Endothelial cell (in vitro differentiated cells): ENCODE measurements at regions not wholly inside any gene's neighbourhood (a gene's known extent, or its start where the extent isn't known, plus 50 kb on each side); places are given as distances from the start of the nearest gene placed in this dataset.
"Not testable (repeated sequence)": the region's sequence is repeated elsewhere in the genome, so short reads cannot be mapped to it uniquely, and the experiment has no call there.

ENCODE experiments used
- DNase-seq: peaks from one replicate; pipeline ENCODE4 v3.0.0; 2021; ENCODE audit warnings: low spot score
- H3K27ac Mint-ChIP-seq: one replicate; pipeline ENCODE4 v1.8.0; 2021; ENCODE audit warnings: mixed read lengths, inconsistent platforms; ENCODE audit not compliant: unreplicated experiment
- H3K27me3 Mint-ChIP-seq: one replicate; pipeline ENCODE4 v1.8.0; 2021; ENCODE audit warnings: mild to moderate bottlenecking, moderate library complexity, mixed read lengths, inconsistent platforms; ENCODE audit not compliant: unreplicated experiment
- H3K36me3 Mint-ChIP-seq: one replicate; pipeline ENCODE4 v1.8.0; 2021; ENCODE audit warnings: mild to moderate bottlenecking, low read depth, mixed read lengths, inconsistent platforms; ENCODE audit not compliant: unreplicated experiment
- H3K4me1 Mint-ChIP-seq: one replicate; pipeline ENCODE4 v1.8.0; 2021; ENCODE audit warnings: mild to moderate bottlenecking, mixed read lengths, inconsistent platforms; ENCODE audit not compliant: unreplicated experiment
- H3K4me3 Mint-ChIP-seq: one replicate; pipeline ENCODE4 v1.8.0; 2021; ENCODE audit warnings: mild to moderate bottlenecking, mixed read lengths, inconsistent platforms; ENCODE audit not compliant: unreplicated experiment
- H3K9me3 Mint-ChIP-seq: one replicate; pipeline ENCODE4 v1.8.0; 2021; ENCODE audit warnings: mixed read lengths, inconsistent platforms; ENCODE audit not compliant: unreplicated experiment
- CTCF ChIP-seq: fragments of 200-600 bp; sonication (generic); IDR thresholded peaks from one replicate; pipeline ENCODE4 v1.5.0; 2021; ENCODE audit warnings: antibody characterized with exemption; ENCODE audit not compliant: unreplicated experiment

DNA sequence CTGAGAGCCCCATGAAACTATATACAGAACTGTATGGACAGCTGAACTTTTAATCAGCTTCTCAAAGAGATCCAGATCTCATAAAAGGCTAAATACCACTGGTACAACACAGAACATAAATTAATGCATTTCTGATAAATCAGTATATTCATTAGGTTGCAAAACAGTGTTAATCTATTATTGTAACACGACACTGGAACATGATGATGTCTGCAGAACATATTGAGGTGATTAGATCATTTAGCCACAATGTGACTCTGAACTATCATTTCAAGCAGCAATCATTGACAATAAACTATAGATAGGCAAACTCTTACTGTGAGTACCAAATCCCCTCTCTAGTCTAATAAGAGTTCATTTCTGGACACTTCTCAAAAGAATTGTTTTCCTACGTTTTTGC lies 50.3 kb downstream of the GASK1B start:
- Mint-ChIP-seq H3K4me3 (no peak overlapping the region), H3K36me3 (no peaks in the 10 kb centered on the region), H3K27me3 (peaks cover 1% of the 10 kb centered on the region), H3K27ac (no peak overlapping the region), H3K9me3 (no peaks in the 10 kb centered on the region), H3K4me1 (peaks cover 6% of the 10 kb centered on the region)
- no peak for DNase-seq
- TF ChIP-seq CTCF = no peak

DNA sequence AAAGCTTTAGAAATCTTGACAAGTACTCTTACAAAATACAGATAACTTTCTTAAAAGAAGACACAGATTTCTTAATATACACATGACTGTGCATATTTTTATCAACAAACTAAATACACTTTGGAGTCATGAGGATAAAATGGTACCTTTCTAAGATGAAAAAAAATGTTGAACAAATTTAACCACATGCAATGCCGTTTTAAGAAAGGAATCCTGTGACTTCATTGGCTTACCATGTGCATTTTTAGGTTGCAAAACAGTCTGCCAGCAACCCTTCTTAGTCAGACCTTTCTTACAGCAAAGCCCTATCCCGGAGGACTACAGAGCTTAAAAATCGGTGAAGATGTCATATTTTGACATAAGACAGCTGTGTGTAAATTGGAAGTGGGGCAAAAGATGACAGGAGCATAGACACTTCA lies 51.7 kb downstream of the GASK1B start:
- peaks cover 1% of the 10 kb centered on the region for H3K27me3 Mint-ChIP-seq
- no peak for DNase-seq
- H3K9me3 Mint-ChIP-seq = no peaks in the 10 kb centered on the region
- H3K4me1 Mint-ChIP-seq = peaks cover 6% of the 10 kb centered on the region
- no peak overlapping the region for H3K4me3 Mint-ChIP-seq
- H3K27ac Mint-ChIP-seq = no peak overlapping the region
- TF ChIP-seq CTCF = no peak
- H3K36me3 Mint-ChIP-seq = no peaks in the 10 kb centered on the region

DNA sequence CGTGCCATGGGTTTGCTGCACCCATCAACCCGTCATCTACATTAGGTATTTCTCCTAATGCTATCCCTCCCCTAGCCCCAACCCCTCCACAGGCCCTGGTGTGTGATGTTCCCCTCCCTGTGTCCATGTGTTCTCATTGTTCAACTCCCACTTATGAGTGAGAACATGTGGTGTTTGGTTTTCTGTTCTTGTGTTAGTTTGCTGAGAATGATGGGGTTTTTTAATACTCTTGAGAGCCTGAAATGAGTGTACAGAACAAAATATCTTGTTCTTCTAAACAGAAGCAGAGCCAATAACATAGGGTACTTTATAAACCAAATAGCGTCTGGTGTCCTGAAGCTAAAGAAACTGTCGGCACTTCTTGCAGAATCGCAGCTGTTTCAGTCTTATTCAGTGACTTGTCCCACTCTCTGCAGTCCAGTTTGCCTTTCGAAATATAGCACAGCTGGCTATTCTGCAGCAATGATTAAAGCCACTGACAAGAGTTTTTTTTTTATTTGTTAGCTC lies 52.1 kb downstream of the GASK1B start:
- not testable (repeated sequence) for H3K27ac Mint-ChIP-seq

DNA sequence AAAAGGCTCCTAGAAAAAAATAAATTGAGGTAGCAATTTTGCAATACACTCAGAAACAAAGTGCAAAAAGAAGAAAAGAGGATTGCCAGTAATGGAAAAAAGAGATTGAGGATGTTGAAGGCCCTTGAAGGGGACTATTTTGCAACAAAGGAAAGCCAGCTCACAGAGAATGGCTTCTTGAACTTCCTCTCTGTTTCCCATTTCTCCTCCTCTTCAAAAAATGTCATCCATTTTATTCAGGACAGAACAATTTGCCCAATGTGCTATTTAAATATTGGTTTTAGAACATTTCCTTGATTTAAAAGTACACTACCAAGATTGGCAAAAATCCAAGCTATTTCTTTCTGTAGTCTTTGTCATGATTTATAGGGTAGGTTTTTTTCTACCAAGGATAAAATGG lies 60.2 kb downstream of the GASK1B start:
- no peak overlapping the region for H3K4me3 Mint-ChIP-seq
- H3K27ac Mint-ChIP-seq = no peak overlapping the region
- H3K36me3 Mint-ChIP-seq = no peaks in the 10 kb centered on the region
- no peak for TF ChIP-seq CTCF
- no peaks in the 10 kb centered on the region for H3K9me3 Mint-ChIP-seq
- no peaks in the 10 kb centered on the region for H3K27me3 Mint-ChIP-seq
- H3K4me1 Mint-ChIP-seq = peaks cover 11% of the 10 kb centered on the region
- DNase-seq = no peak

More for the DNA sequence above, 52.1 kb downstream of the GASK1B start:
- H3K27me3 Mint-ChIP-seq, H3K9me3 Mint-ChIP-seq, DNase-seq, H3K4me3 Mint-ChIP-seq, H3K4me1 Mint-ChIP-seq, H3K36me3 Mint-ChIP-seq: not testable (repeated sequence)

DNA sequence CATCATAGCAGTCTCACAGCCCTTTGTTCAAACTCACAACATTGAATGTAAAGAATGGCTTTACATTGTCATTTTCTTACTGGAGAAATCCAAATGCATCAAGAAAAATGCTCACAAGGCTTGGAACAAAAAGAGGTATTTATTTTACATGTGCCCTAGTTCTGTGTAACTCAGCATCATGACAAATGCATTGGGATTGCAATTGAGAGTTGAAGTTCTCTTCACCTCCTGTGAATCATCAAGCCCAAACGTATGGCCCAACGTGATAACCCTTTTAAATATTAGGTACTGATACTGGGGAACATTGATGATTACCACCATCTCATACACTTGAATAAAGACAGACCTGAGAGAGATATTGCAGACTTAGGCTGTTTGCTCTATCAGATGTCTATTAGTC lies 61.6 kb downstream of the GASK1B start:
- Mint-ChIP-seq H3K4me1 (peaks cover 11% of the 10 kb centered on the region), H3K9me3 (no peaks in the 10 kb centered on the region)

More for the DNA sequence above, 61.6 kb downstream of the GASK1B start:
- Mint-ChIP-seq H3K36me3 (no peaks in the 10 kb centered on the region), H3K27me3 (no peaks in the 10 kb centered on the region), H3K27ac (no peak overlapping the region), H3K4me3 (no peak overlapping the region)
- no peak for DNase-seq
- TF ChIP-seq CTCF = no peak
